ENCODE measurements at regions not wholly inside any gene's neighbourhood (a gene's known extent, or its start where the extent isn't known, plus 50 kb on each side); places are given as distances from the start of the nearest gene placed in this dataset.
"Not testable (repeated sequence)": the region's sequence is repeated elsewhere in the genome, so short reads cannot be mapped to it uniquely, and the experiment has no call there.

DNA sequence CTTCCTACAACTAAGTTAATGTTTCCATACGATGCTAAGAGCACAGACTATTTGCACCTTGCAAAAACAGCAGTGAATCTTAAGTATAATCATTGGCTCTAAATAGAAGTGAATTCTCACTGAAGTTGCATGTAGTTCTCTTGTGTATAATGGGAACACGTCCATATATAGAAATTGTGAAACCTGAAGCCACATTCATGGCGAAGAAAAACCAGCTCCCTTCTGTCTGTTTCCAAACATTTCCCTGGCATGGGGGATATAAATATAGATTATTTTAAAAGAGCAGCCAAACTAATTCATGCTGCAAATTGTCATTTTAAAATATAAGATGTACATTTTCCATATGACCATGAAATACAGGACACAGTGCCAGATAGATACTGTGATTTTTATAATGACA lies 71.1 kb downstream of the TRAM1L1 start:
- no peak overlapping the region for H3K27ac ChIP-seq (ENCODE audit: poor library complexity, severe bottlenecking)
- H3K4me1 ChIP-seq (ENCODE audit: insufficient read depth, poor library complexity, severe bottlenecking): no peaks in the 10 kb centered on the region
- H3K36me3 ChIP-seq (ENCODE audit: low read depth): no peaks in the 10 kb centered on the region
- TF ChIP-seq, protein P1, sequence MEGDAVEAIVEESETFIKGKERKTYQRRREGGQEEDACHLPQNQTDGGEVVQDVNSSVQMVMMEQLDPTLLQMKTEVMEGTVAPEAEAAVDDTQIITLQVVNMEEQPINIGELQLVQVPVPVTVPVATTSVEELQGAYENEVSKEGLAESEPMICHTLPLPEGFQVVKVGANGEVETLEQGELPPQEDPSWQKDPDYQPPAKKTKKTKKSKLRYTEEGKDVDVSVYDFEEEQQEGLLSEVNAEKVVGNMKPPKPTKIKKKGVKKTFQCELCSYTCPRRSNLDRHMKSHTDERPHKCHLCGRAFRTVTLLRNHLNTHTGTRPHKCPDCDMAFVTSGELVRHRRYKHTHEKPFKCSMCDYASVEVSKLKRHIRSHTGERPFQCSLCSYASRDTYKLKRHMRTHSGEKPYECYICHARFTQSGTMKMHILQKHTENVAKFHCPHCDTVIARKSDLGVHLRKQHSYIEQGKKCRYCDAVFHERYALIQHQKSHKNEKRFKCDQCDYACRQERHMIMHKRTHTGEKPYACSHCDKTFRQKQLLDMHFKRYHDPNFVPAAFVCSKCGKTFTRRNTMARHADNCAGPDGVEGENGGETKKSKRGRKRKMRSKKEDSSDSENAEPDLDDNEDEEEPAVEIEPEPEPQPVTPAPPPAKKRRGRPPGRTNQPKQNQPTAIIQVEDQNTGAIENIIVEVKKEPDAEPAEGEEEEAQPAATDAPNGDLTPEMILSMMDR (IDR thresholded peaks at IDR 0.05; ENCODE audit: poor library complexity, severe bottlenecking): no peak
- H3K9me3 ChIP-seq (ENCODE audit: severe bottlenecking): no peaks in the 10 kb centered on the region
- H3K27me3 ChIP-seq (ENCODE audit: insufficient read depth, poor library complexity, severe bottlenecking): no peaks in the 10 kb centered on the region
- ATAC-seq (ENCODE audit: low read depth) (no peak), DNase-seq (ENCODE audit: low spot score) (no peak)
- H3K4me3 ChIP-seq (ENCODE audit: severe bottlenecking): no peak overlapping the region

DNA sequence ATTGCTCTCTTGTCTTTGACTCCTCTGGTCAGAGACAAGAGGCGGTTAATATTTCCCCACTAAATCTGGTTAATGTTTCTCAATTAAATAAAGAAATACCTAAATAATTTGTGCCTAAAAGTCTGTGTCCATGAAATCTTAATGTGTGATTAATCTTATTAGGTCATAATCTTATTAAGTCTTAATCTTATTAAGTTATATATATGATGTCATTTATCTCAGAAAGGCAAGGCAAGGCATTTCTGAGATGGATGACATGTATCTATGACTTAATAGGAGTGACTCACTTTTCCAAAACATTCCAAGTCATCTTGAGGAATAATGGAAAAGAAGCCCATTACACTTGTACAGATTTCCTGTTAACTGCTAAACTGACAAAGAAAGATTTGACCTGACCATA lies 74.7 kb downstream of the TRAM1L1 start:
- Histone ChIP-seq H3K4me3 (ENCODE audit: severe bottlenecking) (no peak overlapping the region), H3K36me3 (ENCODE audit: low read depth) (no peaks in the 10 kb centered on the region), H3K4me1 (ENCODE audit: insufficient read depth, poor library complexity, severe bottlenecking) (no peaks in the 10 kb centered on the region), H3K9me3 (ENCODE audit: severe bottlenecking) (no peaks in the 10 kb centered on the region), H3K27me3 (ENCODE audit: insufficient read depth, poor library complexity, severe bottlenecking) (no peaks in the 10 kb centered on the region), H3K27ac (ENCODE audit: poor library complexity, severe bottlenecking) (no peak overlapping the region)
- no peak for DNase-seq (ENCODE audit: low spot score)
- TF ChIP-seq, protein P1 (IDR thresholded peaks at IDR 0.05; ENCODE audit: poor library complexity, severe bottlenecking): no peak
- ATAC-seq (ENCODE audit: low read depth): no peak

DNA sequence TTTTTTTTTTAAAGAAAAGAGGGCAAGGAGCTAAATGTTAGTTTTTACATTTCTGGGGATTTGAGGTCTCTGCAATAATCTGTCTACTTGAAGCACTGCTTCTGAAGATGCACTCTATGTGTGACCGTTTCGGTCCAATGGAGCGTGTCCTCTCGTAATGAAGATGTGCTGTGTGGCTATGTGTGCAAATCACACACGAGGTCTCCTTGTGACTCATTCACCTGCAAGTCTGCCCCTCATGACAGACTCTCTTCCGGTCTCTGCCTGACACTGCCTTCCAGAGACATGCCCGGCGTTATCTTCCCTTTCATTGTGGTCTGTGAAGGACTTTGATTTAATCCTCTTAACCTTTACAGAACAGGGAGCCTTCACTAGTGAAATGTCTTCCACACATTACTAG lies 84.3 kb downstream of the TRAM1L1 start:
- Histone ChIP-seq H3K4me1 (ENCODE audit: insufficient read depth, poor library complexity, severe bottlenecking) (no peaks in the 10 kb centered on the region), H3K27ac (ENCODE audit: poor library complexity, severe bottlenecking) (no peak overlapping the region), H3K4me3 (ENCODE audit: severe bottlenecking) (no peak overlapping the region), H3K9me3 (ENCODE audit: severe bottlenecking) (no peaks in the 10 kb centered on the region), H3K36me3 (ENCODE audit: low read depth) (no peaks in the 10 kb centered on the region), H3K27me3 (ENCODE audit: insufficient read depth, poor library complexity, severe bottlenecking) (no peaks in the 10 kb centered on the region)
- TF ChIP-seq, protein P1 (IDR thresholded peaks at IDR 0.05; ENCODE audit: poor library complexity, severe bottlenecking): no peak
- DNase-seq (ENCODE audit: low spot score) (no peak), ATAC-seq (ENCODE audit: low read depth) (no peak)

DNA sequence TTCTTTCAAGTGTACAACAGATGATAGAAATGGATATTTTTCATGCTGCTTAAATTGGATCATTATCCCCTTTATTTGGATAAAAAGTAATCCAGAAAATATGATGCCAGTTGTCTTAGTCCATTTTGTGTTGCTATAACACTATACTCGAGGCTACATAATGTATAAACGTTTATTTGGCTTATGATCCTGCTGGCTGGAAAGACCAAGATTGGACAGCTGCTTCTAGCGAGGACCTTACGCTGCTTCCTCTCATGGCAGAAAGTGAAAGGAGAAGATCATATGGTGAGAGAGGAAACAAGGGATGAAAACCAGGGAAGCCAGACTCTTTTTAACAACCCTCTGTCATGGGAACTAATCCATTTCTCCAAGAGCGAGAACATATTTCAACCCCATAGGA lies 102.7 kb downstream of the TRAM1L1 start:
- DNase-seq (ENCODE audit: low spot score): no peak
- no peak for ATAC-seq (ENCODE audit: low read depth)
- TF ChIP-seq, protein P1 (IDR thresholded peaks at IDR 0.05; ENCODE audit: poor library complexity, severe bottlenecking): no peak
- H3K4me3 ChIP-seq (ENCODE audit: severe bottlenecking): no peak overlapping the region
- no peak overlapping the region for H3K27ac ChIP-seq (ENCODE audit: poor library complexity, severe bottlenecking)
- H3K4me1 ChIP-seq (ENCODE audit: insufficient read depth, poor library complexity, severe bottlenecking): peaks cover 3% of the 10 kb centered on the region
- no peaks in the 10 kb centered on the region for H3K27me3 ChIP-seq (ENCODE audit: insufficient read depth, poor library complexity, severe bottlenecking)
- H3K9me3 ChIP-seq (ENCODE audit: severe bottlenecking): no peaks in the 10 kb centered on the region
- H3K36me3 ChIP-seq (ENCODE audit: low read depth): no peaks in the 10 kb centered on the region

DNA sequence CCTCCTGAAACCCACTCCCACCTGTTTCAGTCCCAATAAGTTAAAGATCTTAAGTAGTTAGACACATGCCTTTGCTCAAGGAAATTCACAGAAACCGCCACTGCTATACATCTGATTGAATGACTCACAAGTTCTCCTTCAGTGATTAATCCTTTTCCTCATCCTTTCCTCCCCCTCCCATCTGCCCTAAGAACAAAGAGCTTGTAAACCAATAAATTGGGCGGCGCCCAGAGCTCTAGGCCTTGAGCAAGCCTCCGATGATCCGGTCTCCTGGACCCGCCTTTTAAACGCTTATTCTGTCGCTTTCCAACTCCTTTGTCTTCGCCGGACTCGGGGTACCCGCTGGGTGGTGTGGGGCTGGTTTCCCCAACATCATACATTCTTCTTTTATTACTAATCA lies 104.9 kb downstream of the TRAM1L1 start:
- ATAC-seq (ENCODE audit: low read depth) (peak; percentile 77), DNase-seq (ENCODE audit: low spot score) (peak; percentile 77)
- H3K36me3 ChIP-seq (ENCODE audit: low read depth); H3K27ac ChIP-seq (ENCODE audit: poor library complexity, severe bottlenecking); H3K4me1 ChIP-seq (ENCODE audit: insufficient read depth, poor library complexity, severe bottlenecking); H3K4me3 ChIP-seq (ENCODE audit: severe bottlenecking); H3K9me3 ChIP-seq (ENCODE audit: severe bottlenecking); H3K27me3 ChIP-seq (ENCODE audit: insufficient read depth, poor library complexity, severe bottlenecking): not testable (repeated sequence)
